Ishikawa (cell line): ENCODE measurements at regions not wholly inside any gene's neighbourhood (a gene's known extent, or its start where the extent isn't known, plus 50 kb on each side); places are given as distances from the start of the nearest gene placed in this dataset.

Source experiments
- CEBPB ChIP-seq: IDR thresholded peaks from 2 replicates; pipeline ENCODE4 v1.6.1; 2012
- CREB1 ChIP-seq: IDR thresholded peaks from 2 replicates; pipeline ENCODE4 v1.6.1; 2012; ENCODE audit warnings: low read depth
- EGR1 ChIP-seq: IDR thresholded peaks from 2 replicates; pipeline ENCODE4 v1.6.1; 2012
- EP300 ChIP-seq: IDR thresholded peaks from 2 replicates; pipeline ENCODE4 v1.6.1; 2012; ENCODE audit warnings: borderline replicate concordance
- FOXM1 ChIP-seq: IDR thresholded peaks from 2 replicates; pipeline ENCODE4 v1.6.1; 2012; ENCODE audit warnings: low read depth, borderline replicate concordance
- NFIC ChIP-seq: IDR thresholded peaks from 2 replicates; pipeline ENCODE4 v1.6.1; 2012
- RAD21 ChIP-seq: IDR thresholded peaks from 2 replicates; pipeline ENCODE4 v1.6.1; 2012; ENCODE audit warnings: low read depth
- TAF1 ChIP-seq: IDR thresholded peaks from 2 replicates; pipeline ENCODE4 v1.6.1; 2012; ENCODE audit warnings: low read depth, mild to moderate bottlenecking
- TCF12 ChIP-seq: IDR thresholded peaks from 2 replicates; pipeline ENCODE4 v1.6.1; 2012; ENCODE audit warnings: low read depth
- TEAD4 ChIP-seq: IDR thresholded peaks from 2 replicates; pipeline ENCODE4 v1.6.1; 2012
- YY1 ChIP-seq: IDR thresholded peaks from 2 replicates; pipeline ENCODE4 v1.6.1; 2012; ENCODE audit warnings: low read depth
- ZBTB7A ChIP-seq: IDR thresholded peaks from 2 replicates; pipeline ENCODE4 v1.6.1; 2012; ENCODE audit warnings: low read depth
- TF ChIP-seq, protein P1 (sequence below): IDR thresholded peaks from 2 replicates; pipeline ENCODE4 v1.6.1; 2012
- TF ChIP-seq, protein P2 (sequence below): IDR thresholded peaks from 2 replicates; pipeline ENCODE4 v1.6.1; 2012
- TF ChIP-seq, protein P3 (sequence below): IDR thresholded peaks from 2 replicates; pipeline ENCODE4 v1.6.1; 2012; ENCODE audit warnings: low read depth, mild to moderate bottlenecking

DNA sequence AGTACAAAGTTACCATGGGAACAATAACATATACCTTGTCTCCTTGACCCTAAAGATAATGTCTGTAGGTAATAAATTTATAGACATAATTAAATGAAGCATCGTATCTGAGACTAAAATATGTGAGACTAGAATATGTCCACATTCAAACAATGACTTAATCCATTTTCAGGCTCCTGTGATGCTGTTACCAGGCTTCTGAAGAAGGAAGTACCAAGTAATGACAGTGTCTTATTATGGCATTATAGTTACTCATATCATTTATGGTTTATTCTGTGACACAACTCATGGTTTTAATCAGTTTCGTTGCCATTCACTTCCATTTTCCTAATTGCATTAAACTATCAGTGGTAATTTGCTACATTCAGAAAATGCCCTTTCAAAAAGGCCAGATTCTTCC is 100.6 kb upstream of the GPM6B start:
- TF ChIP-seq FOXM1 (no peak), YY1 (no peak), TCF12 (no peak), EGR1 (no peak), TEAD4 (no peak), CREB1 (no peak), EP300 (no peak), ZBTB7A (no peak), TAF1 (no peak), CEBPB (no peak), NFIC (no peak), RAD21 (no peak)
- TF ChIP-seq, protein P1, sequence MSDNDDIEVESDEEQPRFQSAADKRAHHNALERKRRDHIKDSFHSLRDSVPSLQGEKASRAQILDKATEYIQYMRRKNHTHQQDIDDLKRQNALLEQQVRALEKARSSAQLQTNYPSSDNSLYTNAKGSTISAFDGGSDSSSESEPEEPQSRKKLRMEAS: no peak
- TF ChIP-seq, protein P2, sequence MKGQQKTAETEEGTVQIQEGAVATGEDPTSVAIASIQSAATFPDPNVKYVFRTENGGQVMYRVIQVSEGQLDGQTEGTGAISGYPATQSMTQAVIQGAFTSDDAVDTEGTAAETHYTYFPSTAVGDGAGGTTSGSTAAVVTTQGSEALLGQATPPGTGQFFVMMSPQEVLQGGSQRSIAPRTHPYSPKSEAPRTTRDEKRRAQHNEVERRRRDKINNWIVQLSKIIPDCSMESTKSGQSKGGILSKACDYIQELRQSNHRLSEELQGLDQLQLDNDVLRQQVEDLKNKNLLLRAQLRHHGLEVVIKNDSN: no peak
- TF ChIP-seq, protein P3, sequence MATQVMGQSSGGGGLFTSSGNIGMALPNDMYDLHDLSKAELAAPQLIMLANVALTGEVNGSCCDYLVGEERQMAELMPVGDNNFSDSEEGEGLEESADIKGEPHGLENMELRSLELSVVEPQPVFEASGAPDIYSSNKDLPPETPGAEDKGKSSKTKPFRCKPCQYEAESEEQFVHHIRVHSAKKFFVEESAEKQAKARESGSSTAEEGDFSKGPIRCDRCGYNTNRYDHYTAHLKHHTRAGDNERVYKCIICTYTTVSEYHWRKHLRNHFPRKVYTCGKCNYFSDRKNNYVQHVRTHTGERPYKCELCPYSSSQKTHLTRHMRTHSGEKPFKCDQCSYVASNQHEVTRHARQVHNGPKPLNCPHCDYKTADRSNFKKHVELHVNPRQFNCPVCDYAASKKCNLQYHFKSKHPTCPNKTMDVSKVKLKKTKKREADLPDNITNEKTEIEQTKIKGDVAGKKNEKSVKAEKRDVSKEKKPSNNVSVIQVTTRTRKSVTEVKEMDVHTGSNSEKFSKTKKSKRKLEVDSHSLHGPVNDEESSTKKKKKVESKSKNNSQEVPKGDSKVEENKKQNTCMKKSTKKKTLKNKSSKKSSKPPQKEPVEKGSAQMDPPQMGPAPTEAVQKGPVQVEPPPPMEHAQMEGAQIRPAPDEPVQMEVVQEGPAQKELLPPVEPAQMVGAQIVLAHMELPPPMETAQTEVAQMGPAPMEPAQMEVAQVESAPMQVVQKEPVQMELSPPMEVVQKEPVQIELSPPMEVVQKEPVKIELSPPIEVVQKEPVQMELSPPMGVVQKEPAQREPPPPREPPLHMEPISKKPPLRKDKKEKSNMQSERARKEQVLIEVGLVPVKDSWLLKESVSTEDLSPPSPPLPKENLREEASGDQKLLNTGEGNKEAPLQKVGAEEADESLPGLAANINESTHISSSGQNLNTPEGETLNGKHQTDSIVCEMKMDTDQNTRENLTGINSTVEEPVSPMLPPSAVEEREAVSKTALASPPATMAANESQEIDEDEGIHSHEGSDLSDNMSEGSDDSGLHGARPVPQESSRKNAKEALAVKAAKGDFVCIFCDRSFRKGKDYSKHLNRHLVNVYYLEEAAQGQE: no peak

DNA sequence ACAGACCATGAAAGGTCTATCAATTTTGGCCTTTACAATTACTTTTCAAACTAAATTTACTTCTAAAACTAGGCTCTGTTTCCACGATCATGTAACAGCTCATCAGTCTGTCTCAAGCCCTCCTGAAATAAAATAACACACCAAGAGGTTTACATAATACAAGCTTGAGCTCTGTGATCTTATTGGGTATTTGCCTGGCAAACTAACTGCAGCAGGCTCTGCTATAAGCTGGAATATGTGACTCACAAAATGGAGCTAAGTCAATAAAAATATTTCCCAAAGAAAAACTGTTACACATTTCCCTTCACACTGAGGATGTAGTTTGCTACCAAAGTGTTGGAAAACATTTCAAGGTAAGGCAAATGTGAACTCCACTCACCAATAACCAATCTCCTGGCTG is 94.7 kb upstream of the GPM6B start:
- TF ChIP-seq TAF1: no peak
- no peak for TF ChIP-seq CEBPB
- no peak for TF ChIP-seq EP300
- TF ChIP-seq, protein P1: no peak
- TF ChIP-seq, protein P2: no peak
- no peak for TF ChIP-seq YY1
- no peak for TF ChIP-seq TCF12
- no peak for TF ChIP-seq ZBTB7A
- TF ChIP-seq, protein P3: no peak
- no peak for TF ChIP-seq NFIC
- TF ChIP-seq FOXM1: no peak

DNA sequence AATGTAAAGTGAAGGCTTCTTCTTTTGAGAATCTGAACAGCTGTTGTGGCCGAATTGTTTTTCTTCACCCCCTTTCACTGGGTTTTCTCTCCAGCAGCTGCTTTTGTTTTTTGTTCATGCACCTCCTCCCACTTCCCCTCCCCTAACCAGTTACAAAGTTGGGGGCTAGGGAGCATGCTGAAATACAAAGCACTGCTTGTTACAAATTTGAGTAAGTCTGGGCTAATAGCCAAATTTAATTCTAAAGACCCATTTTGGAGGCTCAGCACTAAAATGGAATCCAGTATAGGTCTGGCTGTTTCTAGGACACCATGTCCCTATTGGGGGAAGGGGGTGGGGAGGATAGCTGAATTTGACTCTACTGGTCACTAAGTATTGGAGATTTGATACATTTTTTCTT is 89.2 kb upstream of the GPM6B start:
- TF ChIP-seq ZBTB7A (no peak), FOXM1 (no peak), RAD21 (no peak), CEBPB (no peak), TEAD4 (no peak), TAF1 (no peak), EP300 (no peak), NFIC (no peak), TCF12 (no peak), EGR1 (no peak), CREB1 (no peak), YY1 (no peak)
- TF ChIP-seq, protein P1: no peak
- TF ChIP-seq, protein P3: no peak
- TF ChIP-seq, protein P2: no peak

DNA sequence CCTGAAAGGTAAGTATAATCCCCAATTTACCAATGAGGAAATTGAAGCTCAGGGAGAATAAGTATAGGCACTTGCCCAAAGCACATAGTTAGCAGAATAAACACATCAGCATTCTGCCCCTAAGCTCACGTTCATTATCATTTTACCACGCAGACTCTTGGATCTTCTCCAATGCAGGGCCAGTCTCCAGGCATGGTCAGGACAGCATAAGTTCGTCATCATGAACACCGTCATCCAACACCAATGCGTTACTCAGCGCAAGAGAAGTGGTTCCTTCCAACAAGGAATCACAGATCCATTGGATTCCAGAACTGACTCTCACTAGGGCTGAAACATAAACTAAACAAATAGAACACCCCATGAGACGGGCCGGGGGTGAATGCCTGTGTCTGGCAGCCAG is 86.5 kb upstream of the GPM6B start:
- TF ChIP-seq TAF1 (no peak), NFIC (peak; percentile 8; the same call in 1 of the 2 replicates)
